B cell (primary cell): ENCODE measurements at regions not wholly inside any gene's neighbourhood (a gene's known extent, or its start where the extent isn't known, plus 50 kb on each side); places are given as distances from the start of the nearest gene placed in this dataset.
"Not testable (repeated sequence)": the region's sequence is repeated elsewhere in the genome, so short reads cannot be mapped to it uniquely, and the experiment has no call there.

Experiments
- ATAC-seq: fragments of 200-7000 bp; cut with Tn5 transposase; one replicate; pipeline ENCODE4 v1.10.0; 2021; ENCODE audit warnings: low read depth, mild to moderate bottlenecking, moderate number of reproducible peaks, moderate library complexity
- CTCF ChIA-PET: fragments of 350-600 bp; sonication (Branson Sonifier 250); formaldehyde crosslinking; loops from one replicate; lab custom pipeline; 2021; ENCODE audit warnings: antibody characterized with exemption, inconsistent platforms; lab: Charles Lee
- POLR2A ChIA-PET: fragments of 350-600 bp; sonication (Branson Sonifier 250); formaldehyde crosslinking; loops from one replicate; lab custom pipeline; 2021; ENCODE audit warnings: antibody characterized with exemption; lab: Charles Lee
- DNase-seq: peaks from one replicate; pipeline ENCODE4 v3.0.0; 2013
- H2AFZ ChIP-seq: 2 replicates; pipeline ENCODE4 v1.6.1; 2012; ENCODE audit warnings: mild to moderate bottlenecking, low read depth, low read length; ENCODE audit not compliant: insufficient read depth, poor library complexity, severe bottlenecking
- H3K27ac ChIP-seq, 2 donors: 1 replicate in 1 of 2; 2 replicates in 1 of 2; pipeline ENCODE4 v1.5.1; 2012 to 2013; ENCODE audit warnings: low read length in 2 of 2, mild to moderate bottlenecking in 2 of 2, moderate library complexity in 1 of 2
- H3K27me3 ChIP-seq, 4 experiments: fragments of 200-600 bp in 1 of 4; sonication (generic) in 1 of 4; replicated peaks in 1 of 4; 1 replicate in 2 of 4; 2 replicates in 2 of 4; pipeline versions ENCODE4 v1.6.1 to v1.7.0; 2013 to 2016; ENCODE audit warnings: low read length in 3 of 4, mild to moderate bottlenecking in 2 of 4, mixed read lengths in 1 of 4, moderate library complexity in 1 of 4; ENCODE audit not compliant: insufficient read depth in 4 of 4, control insufficient read depth in 3 of 4; ENCODE audit errors: control extremely low read depth in 1 of 4
- H3K36me3 ChIP-seq, 2 experiments: replicated peaks in 1 of 2; 1 replicate in 1 of 2; 2 replicates in 1 of 2; pipeline versions ENCODE4 v1.6.1 to v1.7.1; 2013; ENCODE audit warnings: low read length in 1 of 2; ENCODE audit not compliant: insufficient read depth in 2 of 2, control insufficient read depth in 1 of 2; ENCODE audit errors: control extremely low read depth in 1 of 2, extremely low read depth in 1 of 2
- H3K4me1 ChIP-seq, 2 donors: fragments of 200-600 bp in 1 of 2; sonication (generic) in 1 of 2; 1 replicate in 1 of 2; 2 replicates in 1 of 2; pipeline versions ENCODE4 v1.5.1 to v1.6.1; 2013 to 2017; ENCODE audit warnings: low read length in 2 of 2; ENCODE audit not compliant: control insufficient read depth in 2 of 2, insufficient read depth in 2 of 2
- H3K4me2 ChIP-seq: replicated peaks from 2 replicates; pipeline ENCODE3; 2012; ENCODE audit warnings: mild to moderate bottlenecking, low read depth, low read length; ENCODE audit not compliant: poor library complexity, severe bottlenecking
- H3K4me3 ChIP-seq, 5 experiments: fragments of 200-600 bp in 1 of 5; sonication (generic) in 1 of 5; 1 replicate in 3 of 5; 2 replicates in 2 of 5; pipeline versions ENCODE4 v1.5.1 to v1.7.0; 2011 to 2016; ENCODE audit warnings: low read length in 4 of 5, mild to moderate bottlenecking in 4 of 5, low read depth in 2 of 5, control low read depth in 1 of 5, moderate library complexity in 1 of 5; ENCODE audit not compliant: insufficient read depth in 1 of 5; ENCODE audit errors: control extremely low read depth in 1 of 5, extremely low read depth in 1 of 5
- H3K79me2 ChIP-seq: fragments of 200-600 bp; sonication (generic); one replicate; pipeline ENCODE4 v1.6.0; 2016; ENCODE audit warnings: low read length; ENCODE audit not compliant: control insufficient read depth, insufficient read depth
- H3K9ac ChIP-seq: fragments of 200-600 bp; sonication (generic); 2 replicates; pipeline ENCODE4 v1.6.1; 2017; ENCODE audit warnings: mild to moderate bottlenecking, low read length, moderate library complexity
- H3K9me3 ChIP-seq, 3 donors: one replicate each; pipeline versions ENCODE4 v1.6.1 to v1.7.1; 2013; ENCODE audit warnings: low read length in 2 of 3; ENCODE audit not compliant: control insufficient read depth in 2 of 3, insufficient read depth in 1 of 3; ENCODE audit errors: control extremely low read depth in 1 of 3
- H4K20me1 ChIP-seq: 2 replicates; pipeline ENCODE4 v1.6.0; 2012; ENCODE audit warnings: mild to moderate bottlenecking, low read length; ENCODE audit not compliant: insufficient read depth, control insufficient read depth, poor library complexity, severe bottlenecking
- H3K27ac Mint-ChIP-seq: one replicate; pipeline ENCODE4 v1.8.0; 2021; ENCODE audit warnings: mixed read lengths
- H3K27me3 Mint-ChIP-seq: one replicate; pipeline ENCODE4 v1.8.0; 2021; ENCODE audit warnings: mixed read lengths
- H3K4me1 Mint-ChIP-seq: one replicate; pipeline ENCODE4 v1.8.0; 2021; ENCODE audit warnings: mixed read lengths
- H3K4me3 Mint-ChIP-seq: one replicate; pipeline ENCODE4 v1.8.0; 2021; ENCODE audit warnings: mixed read lengths
- H3K9me3 Mint-ChIP-seq: one replicate; pipeline ENCODE4 v1.8.0; 2022; ENCODE audit warnings: mixed read lengths; ENCODE audit not compliant: insufficient read depth
- CTCF ChIP-seq: fragments of 200-600 bp; IDR thresholded peaks from one replicate; pipeline ENCODE4 v1.8.0; 2022; ENCODE audit warnings: antibody characterized with exemption, mild to moderate bottlenecking
- EZH2 ChIP-seq: IDR thresholded peaks from 2 replicates; pipeline ENCODE4 v1.6.1; 2012; ENCODE audit warnings: borderline replicate concordance, low read depth, mild to moderate bottlenecking, moderate library complexity, low read length; ENCODE audit not compliant: insufficient read depth, poor library complexity, severe bottlenecking
- WGBS: methylation state at CpG from one replicate; pipeline ENCODE4 v1.1.5; 2013; ENCODE audit warnings: missing lambda C conversion rate; ENCODE audit not compliant: insufficient coverage; 5-methylcytosine and 5-hydroxymethylcytosine counted together
- intact Hi-C: fragments of 100-400 bp; cut with micrococcal nuclease; formaldehyde crosslinking; loops from one replicate; pipeline ENCODE4 v1.10.0; 2022

- Mint-ChIP-seq H3K9me3 (no peaks in the 10 kb centered on the region), H3K4me3 (no peak overlapping the region), H3K4me1 (no peaks in the 10 kb centered on the region), H3K27me3 (no peaks in the 10 kb centered on the region), H3K27ac (no peak overlapping the region)
- TF ChIP-seq CTCF = no peak
- TF ChIP-seq EZH2 = no peak
- peaks cover 0 to 2% (median 0%) of the 10 kb centered on the region in 4 experiments for H3K27me3 ChIP-seq
- H2AFZ ChIP-seq = no peak overlapping the region
- 98% methylated on average over 5 of the region's 5 CpGs for WGBS
- no peaks in the 10 kb centered on the region for H3K36me3 ChIP-seq
- ATAC-seq (no peak), DNase-seq (no peak)
- H4K20me1 ChIP-seq = no peaks in the 10 kb centered on the region
- no peaks in the 10 kb centered on the region for H3K4me1 ChIP-seq
- no peak overlapping the region for H3K27ac ChIP-seq
- no peak overlapping the region for H3K4me3 ChIP-seq
- ChIA-PET POLR2A (no interaction called here), CTCF (no interaction called here)
- H3K9ac ChIP-seq = no peak overlapping the region
- intact Hi-C loops = no loop called here
- H3K4me2 ChIP-seq = no peak overlapping the region
- H3K79me2 ChIP-seq = no peaks in the 10 kb centered on the region
- H3K9me3 ChIP-seq = peaks cover 0 to 6% (median 0%) of the 10 kb centered on the region in 3 donors
Observed at GRCh38 chr10:84632866-84633265, 304.5 kb downstream of the CCSER2 start.

- WGBS = 92% methylated on average over 3 of the region's 5 CpGs
- no peak for DNase-seq
- H3K79me2 ChIP-seq = no peaks in the 10 kb centered on the region
- no peak overlapping the region for H2AFZ ChIP-seq
- POLR2A ChIA-PET = no interaction called here
- H3K36me3 ChIP-seq = no peaks in the 10 kb centered on the region
- H3K4me3 ChIP-seq = no peak overlapping the region
- H3K27me3 Mint-ChIP-seq = peaks cover 5% of the 10 kb centered on the region
- no peaks in the 10 kb centered on the region for H3K9me3 Mint-ChIP-seq
- H3K27ac Mint-ChIP-seq = no peak overlapping the region
- ATAC-seq = no peak
- H3K9me3 ChIP-seq = peaks cover 0 to 6% (median 0%) of the 10 kb centered on the region in 3 donors
- no peak for TF ChIP-seq CTCF
- no peak for TF ChIP-seq EZH2
- intact Hi-C loops = no loop called here
- H3K4me1 ChIP-seq = no peaks in the 10 kb centered on the region
- H3K9ac ChIP-seq = no peak overlapping the region
- no peaks in the 10 kb centered on the region for H3K4me1 Mint-ChIP-seq
- H3K27me3 ChIP-seq = peaks cover 0 to 2% (median 0%) of the 10 kb centered on the region in 4 experiments
- H3K4me3 Mint-ChIP-seq = no peak overlapping the region
- H4K20me1 ChIP-seq = no peaks in the 10 kb centered on the region
- H3K27ac ChIP-seq = no peak overlapping the region
- no peak overlapping the region for H3K4me2 ChIP-seq
- CTCF ChIA-PET = no interaction called here
Observed at GRCh38 chr10:84634636-84635035, 306.2 kb downstream of the CCSER2 start.

- H3K27me3 Mint-ChIP-seq = peaks cover 18% of the 10 kb centered on the region
- H3K4me1 ChIP-seq, H3K4me3 ChIP-seq, ATAC-seq, H2AFZ ChIP-seq, H3K27ac ChIP-seq, H3K4me2 ChIP-seq, intact Hi-C loops, H3K36me3 ChIP-seq, CTCF ChIA-PET, H3K9me3 Mint-ChIP-seq, H3K27ac Mint-ChIP-seq, H3K4me3 Mint-ChIP-seq, POLR2A ChIA-PET, H3K4me1 Mint-ChIP-seq, H4K20me1 ChIP-seq, H3K27me3 ChIP-seq, H3K9me3 ChIP-seq, H3K9ac ChIP-seq, DNase-seq, H3K79me2 ChIP-seq: not testable (repeated sequence)
- WGBS = no CpG with 5 or more reads among the region's 1 CpG
Observed at GRCh38 chr10:84650628-84651027, 322.2 kb downstream of the CCSER2 start.
